CD14-positive monocyte (primary cell): ENCODE measurements at regions not wholly inside any gene's neighbourhood (a gene's known extent, or its start where the extent isn't known, plus 50 kb on each side); places are given as distances from the start of the nearest gene placed in this dataset.

Experiments used
- DNase-seq, 3 donors: peaks; one replicate each; pipeline ENCODE4 v3.0.0-alpha.2; 2011 to 2022
- H2AFZ ChIP-seq: 2 replicates; pipeline ENCODE4 v1.6.0; 2012; ENCODE audit warnings: mild to moderate bottlenecking, low read depth, low read length, inconsistent platforms; ENCODE audit not compliant: insufficient read depth, poor library complexity, severe bottlenecking
- H3K27ac ChIP-seq, 2 donors: 1 replicate in 1 of 2; 2 replicates in 1 of 2; pipeline ENCODE4 v1.5.1; 2012 to 2013; ENCODE audit warnings: low read length in 2 of 2, control low read depth in 1 of 2, inconsistent platforms in 1 of 2, low read depth in 1 of 2, mild to moderate bottlenecking in 1 of 2
- H3K27me3 ChIP-seq, 2 donors: one replicate each; pipeline versions ENCODE4 v1.6.0 to v1.6.1; 2011 to 2013; ENCODE audit warnings: low read length in 2 of 2; ENCODE audit not compliant: control insufficient read depth in 2 of 2, insufficient read depth in 2 of 2
- H3K36me3 ChIP-seq, 2 donors: replicated peaks in 1 of 2; 1 replicate in 1 of 2; 2 replicates in 1 of 2; pipeline versions ENCODE4 v1.5.1 to v1.6.1; 2012 to 2013; ENCODE audit warnings: low read length in 2 of 2, control low read depth in 1 of 2, inconsistent platforms in 1 of 2, mild to moderate bottlenecking in 1 of 2; ENCODE audit not compliant: insufficient read depth in 2 of 2, control insufficient read depth in 1 of 2
- H3K4me1 ChIP-seq, 2 donors: 1 replicate in 1 of 2; 2 replicates in 1 of 2; pipeline versions ENCODE4 v1.5.1 to v1.6.1; 2012 to 2013; ENCODE audit warnings: low read length in 2 of 2, control low read depth in 1 of 2, inconsistent platforms in 1 of 2, mild to moderate bottlenecking in 1 of 2, moderate library complexity in 1 of 2; ENCODE audit not compliant: insufficient read depth in 2 of 2, control insufficient read depth in 1 of 2
- H3K4me2 ChIP-seq: replicated peaks from 2 replicates; pipeline ENCODE3; 2012; ENCODE audit warnings: low read length, moderate library complexity, mild to moderate bottlenecking; ENCODE audit not compliant: poor library complexity, severe bottlenecking; ENCODE audit errors: extremely low read depth
- H3K4me3 ChIP-seq, 3 experiments: fragments of 200-600 bp in 1 of 3; sonication (generic) in 1 of 3; replicated peaks in 1 of 3; 1 replicate in 2 of 3; 2 replicates in 1 of 3; pipeline ENCODE4 v1.5.1; 2011 to 2013; ENCODE audit warnings: low read length in 3 of 3, mild to moderate bottlenecking in 3 of 3, control low read depth in 2 of 3, low read depth in 2 of 3, inconsistent platforms in 1 of 3, moderate library complexity in 1 of 3
- H3K79me2 ChIP-seq: 2 replicates; pipeline ENCODE4 v1.6.0; 2012; ENCODE audit warnings: mild to moderate bottlenecking, control low read depth, inconsistent platforms, low read length, moderate library complexity; ENCODE audit not compliant: insufficient read depth
- H3K9ac ChIP-seq: 2 replicates; pipeline ENCODE4 v1.6.0; 2017; ENCODE audit warnings: low read length, mild to moderate bottlenecking; ENCODE audit not compliant: insufficient read depth, poor library complexity, severe bottlenecking
- H3K9me3 ChIP-seq, 2 donors: replicated peaks in 1 of 2; 1 replicate in 1 of 2; 2 replicates in 1 of 2; pipeline versions ENCODE4 v1.5.1 to v1.6.1; 2012 to 2013; ENCODE audit warnings: low read length in 2 of 2, control low read depth in 1 of 2; ENCODE audit not compliant: control insufficient read depth in 1 of 2, insufficient read depth in 1 of 2
- H4K20me1 ChIP-seq: 2 replicates; pipeline ENCODE4 v1.6.0; 2012; ENCODE audit warnings: mild to moderate bottlenecking, low read length, control low read depth, moderate library complexity; ENCODE audit not compliant: insufficient read depth
- H3K27ac Mint-ChIP-seq, 7 donors: one replicate each; pipeline ENCODE4 v1.8.0; 2020; ENCODE audit warnings: mild to moderate bottlenecking in 7 of 7, mixed read lengths in 7 of 7, moderate library complexity in 6 of 7, inconsistent platforms in 2 of 7
- H3K27me3 Mint-ChIP-seq, 3 donors: one replicate each; pipeline ENCODE4 v1.8.0; 2021 to 2022; ENCODE audit warnings: low read depth in 3 of 3, mild to moderate bottlenecking in 3 of 3, mixed read lengths in 3 of 3, moderate library complexity in 3 of 3, inconsistent platforms in 1 of 3
- H3K36me3 Mint-ChIP-seq, 2 donors: one replicate each; pipeline ENCODE4 v1.8.0; 2020; ENCODE audit warnings: mixed read lengths in 2 of 2, inconsistent platforms in 1 of 2, mild to moderate bottlenecking in 1 of 2
- H3K4me1 Mint-ChIP-seq: one replicate; pipeline ENCODE4 v1.8.0; 2020; ENCODE audit warnings: mild to moderate bottlenecking, mixed read lengths
- H3K4me3 Mint-ChIP-seq, 2 donors: one replicate each; pipeline ENCODE4 v1.8.0; 2020; ENCODE audit warnings: mild to moderate bottlenecking in 2 of 2, mixed read lengths in 2 of 2, moderate library complexity in 1 of 2
- H3K9me3 Mint-ChIP-seq, 7 donors: one replicate each; pipeline ENCODE4 v1.8.0; 2020 to 2022; ENCODE audit warnings: mixed read lengths in 7 of 7, mild to moderate bottlenecking in 6 of 7, moderate library complexity in 6 of 7, inconsistent platforms in 2 of 7
- CTCF ChIP-seq: fragments of 200-600 bp; IDR thresholded peaks from one replicate; pipeline ENCODE4 v1.8.0; 2022; ENCODE audit warnings: antibody characterized with exemption, mild to moderate bottlenecking
- WGBS: methylation state at CpG from one replicate; pipeline ENCODE4 v1.1.5; 2013; ENCODE audit warnings: missing lambda C conversion rate; ENCODE audit not compliant: insufficient coverage; 5-methylcytosine and 5-hydroxymethylcytosine counted together
- intact Hi-C, 2 donors: fragments of 100-400 bp; cut with micrococcal nuclease; formaldehyde crosslinking; loops; one replicate each; pipeline versions ENCODE4 v1.15.0 to v1.15.1; 2023

- peaks cover 0 to 6% (median 0%) of the 10 kb centered on the region in 7 donors for H3K9me3 Mint-ChIP-seq
- Histone ChIP-seq H3K27ac (no peak overlapping the region), H3K27me3 (no peaks in the 10 kb centered on the region), H2AFZ (no peak overlapping the region), H3K4me1 (no peaks in the 10 kb centered on the region), H3K9ac (no peak overlapping the region), H3K36me3 (no peaks in the 10 kb centered on the region), H4K20me1 (no peaks in the 10 kb centered on the region), H3K4me3 (no peak overlapping the region), H3K9me3 (peaks cover 0 to 3% of the 10 kb centered on the region in 2 donors), H3K4me2 (no peak overlapping the region), H3K79me2 (no peaks in the 10 kb centered on the region)
- H3K36me3 Mint-ChIP-seq: no peaks in the 10 kb centered on the region
- no peaks in the 10 kb centered on the region for H3K4me1 Mint-ChIP-seq
- no peak for DNase-seq
- H3K27ac Mint-ChIP-seq: no peak overlapping the region
- intact Hi-C loops: no loop called here
- peaks cover 0 to 2% (median 0%) of the 10 kb centered on the region in 3 donors for H3K27me3 Mint-ChIP-seq
- TF ChIP-seq CTCF: no peak
- WGBS: no CpG with 5 or more reads among the region's 1 CpG
- no peak overlapping the region for H3K4me3 Mint-ChIP-seq
Measured at GRCh38 chr1:194366705-194367104, 1180.3 kb upstream of the B3GALT2 start.

GRCh38 chr1:194362327-194362726 lies 1175.9 kb upstream of the B3GALT2 start:
- H3K4me1 Mint-ChIP-seq: no peaks in the 10 kb centered on the region
- H3K36me3 ChIP-seq: no peaks in the 10 kb centered on the region
- H3K27me3 Mint-ChIP-seq: no peaks in the 10 kb centered on the region
- no peaks in the 10 kb centered on the region for H3K36me3 Mint-ChIP-seq
- no peak overlapping the region for H3K27ac Mint-ChIP-seq
- TF ChIP-seq CTCF: no peak
- no peak for DNase-seq
- no peak overlapping the region for H3K4me3 ChIP-seq
- H3K79me2 ChIP-seq: no peaks in the 10 kb centered on the region
- no CpG with 5 or more reads among the region's 4 CpGs for WGBS
- H4K20me1 ChIP-seq: no peaks in the 10 kb centered on the region
- H3K9ac ChIP-seq: no peak overlapping the region
- H3K9me3 Mint-ChIP-seq: peaks cover 3 to 9% (median 7%) of the 10 kb centered on the region in 7 donors
- H3K27ac ChIP-seq: no peak overlapping the region
- no peak overlapping the region for H2AFZ ChIP-seq
- H3K4me1 ChIP-seq: no peaks in the 10 kb centered on the region
- H3K4me2 ChIP-seq: no peak overlapping the region
- peaks cover 3 to 14% of the 10 kb centered on the region in 2 donors for H3K9me3 ChIP-seq
- no peak overlapping the region for H3K4me3 Mint-ChIP-seq
- H3K27me3 ChIP-seq: no peaks in the 10 kb centered on the region
- intact Hi-C loops: no loop called here
